Skeletal muscle tissue (tissue), 3 donors: ENCODE measurements at regions not wholly inside any gene's neighbourhood (a gene's known extent, or its start where the extent isn't known, plus 50 kb on each side); places are given as distances from the start of the nearest gene placed in this dataset.

Experiments
- H3K27ac ChIP-seq: one replicate; pipeline ENCODE4 v1.7.0; 2013; ENCODE audit warnings: mild to moderate bottlenecking, low read depth, low read length, inconsistent platforms
- H3K27me3 ChIP-seq, 3 donors: one replicate each; pipeline ENCODE4 v1.7.0; 2013; ENCODE audit warnings: low read length in 3 of 3; ENCODE audit not compliant: control insufficient read depth in 3 of 3, insufficient read depth in 3 of 3
- H3K36me3 ChIP-seq, 3 donors: one replicate each; pipeline ENCODE4 v1.7.0; 2013; ENCODE audit warnings: low read length in 3 of 3; ENCODE audit not compliant: control insufficient read depth in 3 of 3, insufficient read depth in 3 of 3
- H3K4me1 ChIP-seq, 3 donors: one replicate each; pipeline ENCODE4 v1.7.0; 2013; ENCODE audit warnings: low read length in 3 of 3, mild to moderate bottlenecking in 3 of 3; ENCODE audit not compliant: control insufficient read depth in 3 of 3, insufficient read depth in 3 of 3
- H3K4me3 ChIP-seq, 3 donors: one replicate each; pipeline ENCODE4 v1.7.0; 2013; ENCODE audit warnings: low read length in 3 of 3
- H3K9ac ChIP-seq, 3 donors: one replicate each; pipeline ENCODE4 v1.7.0; 2013; ENCODE audit warnings: low read length in 3 of 3, mild to moderate bottlenecking in 3 of 3, moderate library complexity in 2 of 3, low read depth in 1 of 3
- H3K9me3 ChIP-seq, 3 donors: one replicate each; pipeline ENCODE4 v1.7.0; 2013; ENCODE audit warnings: low read length in 3 of 3; ENCODE audit not compliant: control insufficient read depth in 3 of 3
- donor health status: Osteomylitis.

DNA sequence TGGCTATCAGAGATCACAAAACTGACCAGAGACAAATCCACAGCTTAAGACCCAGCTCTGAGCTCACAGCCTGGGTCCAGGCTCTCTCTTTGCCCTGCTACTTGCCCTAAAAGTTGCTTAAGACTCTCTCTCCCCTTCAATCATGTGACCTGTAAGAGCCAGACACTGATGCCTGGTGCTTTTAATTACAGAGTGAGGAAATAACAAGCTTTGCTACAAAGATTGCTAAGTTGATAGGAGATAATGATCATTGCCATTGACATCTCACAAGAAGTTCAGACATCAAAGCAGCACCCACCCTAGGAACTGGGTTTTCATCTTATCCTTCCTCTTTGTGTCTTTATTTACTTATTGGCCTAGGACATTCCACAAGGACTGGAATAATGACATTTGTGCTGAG, 125.9 kb upstream of the CD93 start:
- Histone ChIP-seq H3K4me3 (no peak overlapping the region), H3K9me3 (no peaks in the 10 kb centered on the region), H3K27me3 (no peaks in the 10 kb centered on the region), H3K4me1 (no peaks in the 10 kb centered on the region), H3K27ac (no peak overlapping the region), H3K36me3 (no peaks in the 10 kb centered on the region), H3K9ac (no peak overlapping the region)

DNA sequence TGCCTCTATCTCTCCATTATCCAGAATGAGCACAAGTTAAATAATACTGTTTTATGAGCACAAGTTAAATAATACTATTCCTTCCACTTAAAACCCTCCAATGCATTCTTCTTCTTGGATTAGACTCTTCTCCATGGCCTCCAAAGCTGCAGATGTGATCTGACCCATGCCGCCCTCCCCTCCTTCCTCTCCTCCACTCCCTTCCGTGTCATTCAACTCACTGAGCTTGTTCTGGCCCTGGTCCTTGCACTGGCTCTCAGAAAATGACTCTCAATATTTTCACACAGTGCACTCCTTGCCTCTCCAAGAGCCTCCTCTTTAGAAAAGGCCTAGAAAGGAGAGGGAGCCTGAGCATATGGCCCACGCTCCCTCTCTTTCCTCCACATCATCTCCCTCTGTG, 125.0 kb upstream of the CD93 start:
- no peaks in the 10 kb centered on the region for H3K27me3 ChIP-seq
- H3K36me3 ChIP-seq, result no peaks in the 10 kb centered on the region
- H3K9ac ChIP-seq, result no peak overlapping the region
- H3K9me3 ChIP-seq, result no peaks in the 10 kb centered on the region
- H3K4me3 ChIP-seq, result no peak overlapping the region
- peaks cover 2 to 6% (median 4%) of the 10 kb centered on the region in 3 donors for H3K4me1 ChIP-seq
- no peak overlapping the region for H3K27ac ChIP-seq

DNA sequence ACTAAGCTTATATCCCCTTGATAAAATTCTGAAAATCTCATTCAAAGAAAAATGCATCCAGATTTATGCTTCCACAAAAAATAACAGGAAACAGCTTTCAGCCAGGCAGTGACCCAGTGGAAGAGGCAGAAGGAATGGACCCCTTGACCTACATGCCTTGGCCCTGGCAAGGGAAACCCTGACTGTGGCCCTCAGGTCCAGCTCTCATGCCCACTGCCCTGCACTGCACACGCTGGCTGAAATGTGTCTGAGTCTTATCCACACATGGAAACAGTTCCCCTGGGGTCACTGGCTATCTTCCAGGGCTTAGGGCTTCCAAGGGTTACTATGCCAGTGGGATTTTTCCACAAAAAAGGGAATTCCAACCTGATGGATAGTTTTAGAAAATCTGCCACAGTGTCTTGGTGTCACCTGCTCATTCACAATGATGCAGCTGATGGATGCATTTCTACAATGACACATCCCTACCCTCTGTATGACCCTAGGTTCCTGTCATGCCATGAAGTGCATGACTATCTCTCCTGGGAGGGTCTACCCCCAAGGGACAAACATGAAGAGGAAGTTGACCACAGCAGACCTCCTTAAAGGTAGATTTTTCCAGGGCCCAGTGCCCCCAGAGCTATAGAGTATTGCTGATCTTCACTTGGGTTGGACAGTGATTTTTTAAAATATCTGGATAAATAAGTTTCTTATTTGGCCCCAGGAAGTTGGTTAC, 121.9 kb upstream of the CD93 start:
- Histone ChIP-seq H3K4me1 (peaks cover 13 to 23% (median 18%) of the 10 kb centered on the region in 3 donors), H3K27ac (no peak overlapping the region), H3K27me3 (no peaks in the 10 kb centered on the region), H3K9me3 (no peaks in the 10 kb centered on the region), H3K4me3 (no peak overlapping the region), H3K36me3 (no peaks in the 10 kb centered on the region), H3K9ac (no peak overlapping the region)

DNA sequence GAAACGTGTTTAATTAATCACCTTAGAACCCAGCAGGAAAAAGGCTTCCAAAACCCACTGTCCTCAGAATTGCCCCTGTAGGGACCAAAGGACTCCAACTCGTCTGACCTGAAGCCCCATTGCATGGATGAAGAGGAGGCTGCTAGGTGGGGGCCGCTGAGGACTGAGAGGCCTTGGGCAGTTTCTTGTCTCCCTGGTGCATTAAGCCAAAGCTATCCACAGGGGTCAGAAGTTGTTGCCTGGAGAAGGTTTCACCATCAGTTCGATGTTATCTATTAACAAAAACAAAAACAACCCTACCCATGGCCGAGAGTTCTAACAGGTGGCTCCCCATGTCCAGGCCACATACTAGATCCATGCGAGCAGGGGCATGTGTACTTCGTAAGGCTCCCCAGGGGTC, 120.9 kb upstream of the CD93 start:
- H3K9me3 ChIP-seq, result no peaks in the 10 kb centered on the region
- no peak overlapping the region for H3K4me3 ChIP-seq
- no peaks in the 10 kb centered on the region for H3K27me3 ChIP-seq
- peaks cover 13 to 23% (median 22%) of the 10 kb centered on the region in 3 donors for H3K4me1 ChIP-seq
- no peaks in the 10 kb centered on the region for H3K36me3 ChIP-seq
- H3K9ac ChIP-seq, result no peak overlapping the region
- H3K27ac ChIP-seq, result no peak overlapping the region

DNA sequence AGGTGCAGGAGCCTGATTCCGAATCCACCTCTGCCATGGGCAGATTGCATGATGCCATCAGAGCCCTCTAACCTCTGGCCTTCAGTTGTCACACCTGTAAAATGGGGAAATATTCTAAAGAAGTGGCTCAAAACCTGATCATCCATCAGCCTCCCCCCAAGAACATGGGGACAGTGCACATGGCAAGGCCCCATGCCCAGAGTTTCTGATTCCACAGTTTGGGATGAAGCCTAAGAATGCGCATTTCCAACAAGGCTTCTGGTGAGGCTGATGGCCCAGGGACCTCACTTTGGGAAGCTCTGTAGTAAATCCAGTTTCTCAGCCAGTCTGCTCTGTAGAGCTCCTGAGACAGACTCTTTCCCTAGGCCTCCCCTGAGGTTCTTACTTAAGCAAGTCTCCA, 119.9 kb upstream of the CD93 start:
- Histone ChIP-seq H3K27me3 (no peaks in the 10 kb centered on the region), H3K4me3 (no peak overlapping the region), H3K36me3 (no peaks in the 10 kb centered on the region), H3K9me3 (no peaks in the 10 kb centered on the region), H3K4me1 (peaks cover 16 to 23% (median 22%) of the 10 kb centered on the region in 3 donors), H3K9ac (no peak overlapping the region), H3K27ac (peak overlapping the region; percentile 46)

DNA sequence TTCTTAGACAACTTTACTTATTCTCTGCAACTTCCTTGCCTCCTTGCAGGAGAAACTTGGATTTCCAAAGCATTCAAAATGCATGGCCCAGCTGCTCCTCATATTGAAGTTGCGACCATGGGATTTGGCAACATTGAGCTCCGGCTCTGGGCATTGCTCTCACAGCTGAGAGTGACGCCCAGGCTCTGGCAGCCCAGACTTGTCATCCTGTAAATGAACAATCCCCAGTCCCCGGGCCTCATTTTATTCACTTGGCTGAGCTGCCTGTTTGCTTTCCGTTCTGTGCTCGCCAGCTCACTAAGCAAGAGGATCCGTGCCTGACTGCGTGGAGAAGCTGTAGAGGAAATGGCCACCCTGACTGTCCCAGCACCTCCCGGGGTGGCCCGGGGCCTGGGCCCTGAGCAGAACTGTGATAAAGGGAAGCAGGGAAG, 119.5 kb upstream of the CD93 start:
- Histone ChIP-seq H3K4me1 (peaks cover 18 to 25% (median 22%) of the 10 kb centered on the region in 3 donors), H3K9ac (no peak overlapping the region), H3K9me3 (no peaks in the 10 kb centered on the region), H3K36me3 (no peaks in the 10 kb centered on the region), H3K27me3 (no peaks in the 10 kb centered on the region), H3K27ac (peak overlapping the region; percentile 46), H3K4me3 (no peak overlapping the region)

DNA sequence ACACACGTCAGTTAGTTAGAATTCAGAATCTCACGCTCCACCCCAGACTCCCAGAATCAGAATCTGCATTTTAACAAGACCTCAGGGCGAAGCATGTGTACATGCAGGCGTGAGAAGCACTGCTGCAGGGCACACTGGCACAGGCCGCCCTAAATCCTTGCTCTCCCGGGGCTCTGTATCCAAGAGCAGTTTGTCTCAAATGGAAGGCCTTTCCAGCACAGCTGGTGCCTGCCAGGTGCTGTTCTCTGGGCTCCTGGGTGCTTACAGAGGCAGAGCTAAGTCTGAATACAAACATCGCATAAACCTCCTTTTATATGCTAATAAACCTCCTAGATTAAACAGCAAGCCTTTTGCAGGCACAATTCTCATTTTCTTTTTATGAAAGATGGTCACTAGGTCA, 119.1 kb upstream of the CD93 start:
- Histone ChIP-seq H3K4me1 (peaks cover 18 to 25% (median 22%) of the 10 kb centered on the region in 3 donors), H3K36me3 (no peaks in the 10 kb centered on the region), H3K27ac (peak overlapping the region; percentile 45), H3K27me3 (no peaks in the 10 kb centered on the region), H3K4me3 (no peak overlapping the region), H3K9me3 (no peaks in the 10 kb centered on the region), H3K9ac (no peak overlapping the region)

DNA sequence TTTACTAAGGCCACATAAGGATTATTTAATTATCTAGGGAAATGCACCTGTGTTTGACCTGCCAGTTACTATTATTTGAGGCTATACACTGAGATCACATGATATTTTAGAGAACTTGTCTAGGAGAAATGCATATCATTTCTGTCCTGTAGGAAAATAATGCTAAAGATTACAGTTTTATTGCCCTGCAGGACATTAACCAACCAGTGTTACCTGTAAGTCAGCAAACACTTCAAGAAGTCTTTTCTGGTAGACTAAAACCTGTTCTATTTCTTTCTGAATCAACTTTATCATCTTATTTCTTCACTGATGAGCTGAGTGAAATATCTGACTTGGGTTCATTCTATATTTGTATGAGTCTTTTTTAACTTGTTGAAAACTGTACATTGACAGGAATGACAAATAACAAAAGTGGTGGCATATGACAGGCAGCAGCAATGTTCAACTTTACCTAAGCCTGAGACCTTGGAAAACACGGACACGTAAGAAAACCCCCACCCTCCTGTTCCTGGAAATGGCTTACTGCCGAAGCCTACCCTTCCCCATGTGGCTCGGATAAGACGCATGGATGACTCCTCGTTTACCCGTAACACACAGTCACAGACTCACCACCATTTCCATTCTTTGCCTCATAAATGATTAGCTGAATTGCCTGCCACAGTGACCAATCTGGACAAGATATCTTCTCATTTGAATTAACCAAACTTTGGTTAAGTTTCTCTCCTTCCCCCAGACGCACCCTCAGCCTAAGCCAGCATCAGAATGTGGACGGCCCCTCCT, 118.0 kb upstream of the CD93 start:
- Histone ChIP-seq H3K36me3 (no peaks in the 10 kb centered on the region), H3K4me3 (no peak overlapping the region), H3K27me3 (no peaks in the 10 kb centered on the region), H3K4me1 (peaks cover 18 to 25% (median 22%) of the 10 kb centered on the region in 3 donors), H3K9me3 (no peaks in the 10 kb centered on the region), H3K9ac (no peak overlapping the region), H3K27ac (no peak overlapping the region)

DNA sequence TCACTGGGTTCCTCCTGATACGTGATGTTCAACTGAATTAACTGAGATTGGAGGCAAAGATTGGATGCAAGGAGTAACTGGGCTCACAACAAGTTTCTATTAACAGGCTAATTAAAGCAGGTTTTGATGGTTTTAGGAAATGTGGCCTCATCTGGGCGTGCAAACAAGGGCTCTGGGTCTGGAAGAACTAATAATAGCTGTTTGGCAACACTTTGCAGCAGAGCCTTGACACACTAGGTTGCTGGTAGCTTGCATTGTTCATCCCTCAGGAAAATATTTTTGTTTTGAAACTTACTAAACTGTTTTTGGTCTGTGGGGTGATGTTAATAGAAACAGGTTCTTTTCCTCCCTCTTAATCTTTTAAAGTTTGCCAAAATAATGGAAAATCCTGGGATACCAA, 117.2 kb upstream of the CD93 start:
- Histone ChIP-seq H3K9ac (no peak overlapping the region), H3K36me3 (no peaks in the 10 kb centered on the region), H3K4me3 (no peak overlapping the region), H3K9me3 (no peaks in the 10 kb centered on the region), H3K27me3 (no peaks in the 10 kb centered on the region), H3K4me1 (peaks cover 18 to 25% (median 22%) of the 10 kb centered on the region in 3 donors), H3K27ac (no peak overlapping the region)

DNA sequence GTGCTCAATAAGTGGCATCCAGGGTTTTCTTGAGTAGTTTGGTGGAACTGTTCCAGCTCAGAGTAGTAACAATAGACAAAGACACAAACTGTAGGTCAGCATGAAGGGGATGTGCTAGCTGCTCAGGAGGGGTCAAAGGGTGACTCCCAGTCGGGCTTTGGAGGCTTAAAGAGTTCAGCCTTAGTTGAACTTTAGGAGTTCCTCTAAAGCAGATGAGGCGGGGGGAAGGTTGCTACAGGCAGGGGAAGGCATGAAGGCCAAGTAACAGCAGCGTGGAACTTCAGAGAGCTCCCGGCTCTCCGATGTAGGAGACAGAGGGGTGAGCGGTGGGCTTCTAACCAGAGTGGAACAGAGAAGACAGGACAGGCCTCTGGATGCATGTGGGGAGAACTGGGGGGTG, 115.5 kb upstream of the CD93 start:
- Histone ChIP-seq H3K4me1 (peaks cover 18 to 24% (median 22%) of the 10 kb centered on the region in 3 donors), H3K9ac (no peak overlapping the region)

More for the DNA sequence above, 115.5 kb upstream of the CD93 start:
- H3K4me3 ChIP-seq, result no peak overlapping the region
- H3K27me3 ChIP-seq, result no peaks in the 10 kb centered on the region
- no peak overlapping the region for H3K27ac ChIP-seq
- H3K36me3 ChIP-seq, result no peaks in the 10 kb centered on the region
- H3K9me3 ChIP-seq, result no peaks in the 10 kb centered on the region
